Coronary artery (tissue), 2 donors: ENCODE measurements at regions not wholly inside any gene's neighbourhood (a gene's known extent, or its start where the extent isn't known, plus 50 kb on each side); places are given as distances from the start of the nearest gene placed in this dataset.

Experiments
- DNase-seq: peaks from one replicate; pipeline ENCODE4 v3.0.0-alpha.2; 2017; ENCODE audit warnings: low spot score
- H3K27ac ChIP-seq, 2 donors: fragments of 200-600 bp; sonication (generic); one replicate each; pipeline ENCODE4 v1.5.1; 2016 to 2019
- H3K4me3 ChIP-seq: fragments of 200-600 bp; sonication (generic); 2 replicates; pipeline ENCODE4 v1.5.1; 2016; ENCODE audit warnings: mild to moderate bottlenecking, moderate library complexity
- TF ChIP-seq, protein P1 (sequence below): fragments of 200-600 bp; sonication (generic); IDR thresholded peaks from one replicate; pipeline ENCODE4 v1.5.1; 2019; ENCODE audit warnings: antibody characterized with exemption

DNA sequence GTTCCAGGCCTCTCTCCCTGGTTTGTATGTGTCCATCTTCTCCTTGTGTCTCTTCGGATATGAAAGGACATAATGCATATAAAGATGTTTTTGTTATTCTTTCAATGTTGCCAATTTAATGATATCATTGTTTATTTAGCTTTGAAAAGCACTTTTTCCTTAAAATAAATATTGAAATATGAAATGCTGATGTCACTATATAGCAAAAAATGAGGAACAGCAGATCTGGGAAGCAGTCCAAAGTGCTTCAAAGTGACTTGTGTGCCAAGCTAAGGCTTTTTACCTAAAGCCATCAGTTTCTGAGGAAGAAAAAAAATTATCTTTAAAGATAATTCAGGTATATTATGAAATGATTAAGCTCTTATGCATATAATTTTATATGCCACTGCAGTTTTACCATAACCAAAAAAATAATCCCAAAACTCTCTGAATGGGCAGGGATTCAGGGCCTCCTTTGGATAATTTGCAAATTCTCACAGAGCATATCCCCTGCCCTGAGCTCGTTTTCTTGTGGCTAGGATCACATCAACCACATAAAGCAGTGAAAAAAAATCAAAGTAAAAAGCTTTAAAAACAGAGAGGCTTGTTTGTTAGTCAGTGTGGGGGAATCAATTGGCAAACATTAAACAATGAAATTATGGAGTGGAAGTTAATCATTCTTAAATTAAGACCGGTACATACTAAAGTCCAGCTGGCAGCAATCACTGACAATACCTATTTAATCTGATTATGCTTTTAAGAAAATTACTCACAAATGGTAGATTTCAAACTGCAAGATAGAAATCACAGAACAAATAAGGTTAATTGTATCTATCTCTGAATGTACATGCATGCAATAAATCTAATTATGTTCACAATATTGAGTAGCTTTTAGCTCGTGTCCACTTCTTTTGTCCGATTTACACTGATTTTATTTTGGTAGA is 1027.9 kb upstream of the ADGRB3 start:
- no peak overlapping the region for H3K27ac ChIP-seq
- no peak overlapping the region for H3K4me3 ChIP-seq
- TF ChIP-seq, protein P1, sequence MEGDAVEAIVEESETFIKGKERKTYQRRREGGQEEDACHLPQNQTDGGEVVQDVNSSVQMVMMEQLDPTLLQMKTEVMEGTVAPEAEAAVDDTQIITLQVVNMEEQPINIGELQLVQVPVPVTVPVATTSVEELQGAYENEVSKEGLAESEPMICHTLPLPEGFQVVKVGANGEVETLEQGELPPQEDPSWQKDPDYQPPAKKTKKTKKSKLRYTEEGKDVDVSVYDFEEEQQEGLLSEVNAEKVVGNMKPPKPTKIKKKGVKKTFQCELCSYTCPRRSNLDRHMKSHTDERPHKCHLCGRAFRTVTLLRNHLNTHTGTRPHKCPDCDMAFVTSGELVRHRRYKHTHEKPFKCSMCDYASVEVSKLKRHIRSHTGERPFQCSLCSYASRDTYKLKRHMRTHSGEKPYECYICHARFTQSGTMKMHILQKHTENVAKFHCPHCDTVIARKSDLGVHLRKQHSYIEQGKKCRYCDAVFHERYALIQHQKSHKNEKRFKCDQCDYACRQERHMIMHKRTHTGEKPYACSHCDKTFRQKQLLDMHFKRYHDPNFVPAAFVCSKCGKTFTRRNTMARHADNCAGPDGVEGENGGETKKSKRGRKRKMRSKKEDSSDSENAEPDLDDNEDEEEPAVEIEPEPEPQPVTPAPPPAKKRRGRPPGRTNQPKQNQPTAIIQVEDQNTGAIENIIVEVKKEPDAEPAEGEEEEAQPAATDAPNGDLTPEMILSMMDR, result no peak
- no peak for DNase-seq

DNA sequence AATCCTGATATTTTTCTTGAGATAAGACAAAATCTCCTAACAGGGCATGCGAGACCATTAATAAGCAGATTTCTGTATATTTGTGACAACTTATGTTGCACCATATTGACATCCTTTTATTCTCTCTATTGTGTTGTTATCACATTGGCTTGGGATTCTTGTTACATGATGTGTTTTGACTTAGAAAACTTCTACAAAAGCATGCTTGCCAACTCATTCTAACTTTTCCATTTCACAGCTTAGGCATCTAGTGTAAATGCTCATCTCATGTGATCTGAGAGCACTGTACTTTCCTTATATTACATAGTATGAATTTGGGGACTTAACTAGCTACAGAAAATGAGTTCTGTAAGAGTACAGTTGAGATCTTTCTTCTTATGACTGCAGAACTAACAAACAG is 1040.7 kb upstream of the ADGRB3 start:
- Histone ChIP-seq H3K27ac (no peak overlapping the region), H3K4me3 (no peak overlapping the region)
- DNase-seq, result no peak
- TF ChIP-seq, protein P1, result no peak

DNA sequence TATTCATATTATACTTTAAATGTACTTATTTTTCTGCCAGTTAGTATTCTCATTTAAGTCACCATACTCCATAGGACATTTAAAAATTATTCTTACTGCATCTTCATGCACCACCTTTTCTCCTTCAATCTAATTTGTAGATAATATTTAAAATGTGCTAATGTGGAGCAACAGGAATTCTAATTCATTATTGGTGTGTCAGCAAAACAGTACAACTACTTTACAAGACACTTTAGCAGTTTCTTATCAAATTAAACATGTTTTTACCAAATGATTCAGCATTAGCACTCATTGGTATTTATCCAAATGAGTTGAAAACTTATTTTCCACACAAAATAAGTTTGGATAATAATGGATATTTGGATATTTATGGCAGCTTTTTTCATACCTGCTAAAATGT is 1041.8 kb upstream of the ADGRB3 start:
- TF ChIP-seq, protein P1, result no peak
- DNase-seq, result no peak
- H3K27ac ChIP-seq, result no peak overlapping the region
- no peak overlapping the region for H3K4me3 ChIP-seq

DNA sequence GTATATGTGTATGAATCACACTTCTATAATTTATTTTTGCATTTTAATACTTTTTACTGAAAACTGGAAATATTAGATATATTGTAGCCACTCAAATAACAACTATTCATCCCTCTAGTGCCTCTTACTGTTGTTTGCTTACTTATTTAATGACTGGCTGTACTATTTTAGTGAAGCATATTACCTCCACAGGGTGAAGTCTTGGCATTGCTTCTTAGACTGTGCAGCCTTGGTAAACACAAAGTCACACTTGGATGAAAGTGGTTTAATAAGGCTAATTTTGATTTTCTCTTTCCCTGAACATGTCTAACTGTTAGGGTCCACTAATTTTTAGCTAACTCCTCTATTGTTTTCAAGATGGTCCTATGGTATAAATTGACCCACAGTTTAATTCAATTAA is 1043.2 kb upstream of the ADGRB3 start:
- no peak overlapping the region for H3K27ac ChIP-seq
- H3K4me3 ChIP-seq, result no peak overlapping the region
- no peak for DNase-seq
- TF ChIP-seq, protein P1, result no peak

DNA sequence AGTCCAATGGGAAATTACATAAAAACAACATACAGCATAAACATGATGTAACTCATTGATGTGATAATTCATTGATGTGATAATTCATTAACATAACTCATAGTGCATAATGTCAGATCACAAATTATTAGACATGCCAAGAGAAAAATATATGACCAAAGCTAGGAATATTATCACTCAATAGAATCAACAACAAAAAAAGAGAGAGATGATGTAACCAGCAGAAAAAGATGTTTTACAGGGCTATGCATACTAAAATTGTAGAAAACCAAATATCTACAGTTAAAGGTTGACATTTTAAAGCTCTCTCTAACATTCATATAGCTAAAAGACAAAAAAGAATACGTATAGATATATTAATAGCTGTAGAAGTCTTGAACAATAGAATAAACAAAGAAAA is 1067.2 kb upstream of the ADGRB3 start:
- Histone ChIP-seq H3K27ac (no peak overlapping the region), H3K4me3 (no peak overlapping the region)
- DNase-seq, result no peak
- TF ChIP-seq, protein P1, result no peak

DNA sequence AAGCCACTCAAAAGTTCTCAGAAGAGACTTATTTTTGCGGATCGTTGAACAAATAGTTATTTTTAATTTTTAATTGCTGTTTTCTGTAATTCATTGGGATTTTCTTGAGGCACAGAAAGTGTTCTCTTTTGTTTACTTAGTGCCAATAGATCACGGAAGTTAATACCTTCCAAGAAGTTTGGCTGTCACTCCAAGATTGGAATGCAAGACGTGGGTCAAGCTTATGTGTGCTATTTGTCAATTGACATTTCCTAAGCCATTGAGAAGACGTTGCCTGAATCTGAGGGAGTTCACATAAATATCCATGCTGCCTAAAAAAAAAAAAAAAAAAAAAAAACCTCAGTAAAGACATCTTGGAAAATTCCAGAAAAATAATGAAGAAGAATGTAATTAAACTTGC is 1071.4 kb upstream of the ADGRB3 start:
- Histone ChIP-seq H3K27ac (no peak overlapping the region), H3K4me3 (no peak overlapping the region)
- TF ChIP-seq, protein P1, result no peak
- no peak for DNase-seq

DNA sequence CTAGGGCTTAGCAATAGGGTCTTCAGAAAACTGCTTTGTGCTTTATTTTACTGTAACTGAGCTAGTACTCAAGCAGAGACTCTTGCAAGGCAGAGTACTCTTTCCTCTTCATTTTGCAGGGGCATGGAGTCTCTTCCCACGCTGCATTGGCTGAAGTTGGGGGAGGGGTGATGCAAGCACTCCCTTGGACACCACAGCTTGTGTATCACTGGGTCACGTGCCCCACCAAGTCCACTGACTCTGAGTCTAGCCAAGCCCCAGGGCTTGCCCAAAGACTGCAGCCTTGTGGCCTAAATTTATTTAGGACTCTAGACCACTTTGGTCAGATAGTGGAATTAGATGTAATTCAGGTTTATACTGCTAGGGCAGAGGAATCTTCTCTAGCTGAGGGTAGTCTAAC is 1075.0 kb upstream of the ADGRB3 start:
- H3K4me3 ChIP-seq, result no peak overlapping the region
- DNase-seq, result no peak
- H3K27ac ChIP-seq, result no peak overlapping the region
- TF ChIP-seq, protein P1, result no peak
